Naive thymus-derived CD4-positive, alpha-beta T cell (primary cell): ENCODE measurements at regions not wholly inside any gene's neighbourhood (a gene's known extent, or its start where the extent isn't known, plus 50 kb on each side); places are given as distances from the start of the nearest gene placed in this dataset.

Experiments
- ATAC-seq: fragments of 150-1000 bp; cut with Tn5 transposase; 2 replicates; pipeline ENCODE4 v1.10.0; 2021; ENCODE audit warnings: mild to moderate bottlenecking, moderate library complexity
- CTCF ChIA-PET: fragments of 350-600 bp; sonication (Branson Sonifier 250); formaldehyde crosslinking; loops from one replicate; lab custom pipeline; 2021; ENCODE audit warnings: antibody characterized with exemption; lab: Charles Lee
- POLR2A ChIA-PET: fragments of 350-600 bp; sonication (Branson Sonifier 250); formaldehyde crosslinking; loops from one replicate; lab custom pipeline; 2021; ENCODE audit warnings: antibody characterized with exemption, inconsistent platforms; lab: Charles Lee
- DNase-seq, 9 donors: peaks; one replicate each; pipeline versions ENCODE4 v3.0.0 to v3.0.0-alpha.2; 2020 to 2022; ENCODE audit warnings: mixed read lengths in 1 of 9
- H3K27ac ChIP-seq: one replicate; pipeline ENCODE4 v1.7.0; 2013; ENCODE audit warnings: mild to moderate bottlenecking, low read depth, low read length, moderate library complexity
- H3K27me3 ChIP-seq, 2 donors: one replicate each; pipeline ENCODE4 v1.7.0; 2013; ENCODE audit warnings: low read length in 2 of 2, mild to moderate bottlenecking in 2 of 2, moderate library complexity in 2 of 2; ENCODE audit not compliant: control insufficient read depth in 2 of 2, insufficient read depth in 2 of 2
- H3K36me3 ChIP-seq, 3 experiments: 1 replicate in 2 of 3; 2 replicates in 1 of 3; pipeline ENCODE4 v1.7.0; 2013; ENCODE audit warnings: low read length in 3 of 3, mild to moderate bottlenecking in 3 of 3, moderate library complexity in 1 of 3; ENCODE audit not compliant: insufficient read depth in 3 of 3, control insufficient read depth in 2 of 3
- H3K4me1 ChIP-seq, 2 donors: one replicate each; pipeline ENCODE4 v1.7.0; 2013; ENCODE audit warnings: low read length in 2 of 2, mild to moderate bottlenecking in 2 of 2, moderate library complexity in 1 of 2; ENCODE audit not compliant: control insufficient read depth in 2 of 2, insufficient read depth in 2 of 2
- H3K4me3 ChIP-seq: 2 replicates; pipeline ENCODE4 v1.7.0; 2013; ENCODE audit warnings: mild to moderate bottlenecking, low read length
- H3K9me3 ChIP-seq, 3 experiments: 1 replicate in 2 of 3; 2 replicates in 1 of 3; pipeline ENCODE4 v1.7.0; 2013; ENCODE audit warnings: low read length in 3 of 3; ENCODE audit not compliant: control insufficient read depth in 2 of 3
- H3K27ac Mint-ChIP-seq, 9 donors: one replicate each; pipeline ENCODE4 v1.8.0; 2020 to 2022; ENCODE audit warnings: mixed read lengths in 9 of 9, mild to moderate bottlenecking in 8 of 9, moderate library complexity in 5 of 9, inconsistent platforms in 2 of 9
- H3K27me3 Mint-ChIP-seq, 5 donors: one replicate each; pipeline ENCODE4 v1.8.0; 2021 to 2022; ENCODE audit warnings: mixed read lengths in 5 of 5, mild to moderate bottlenecking in 1 of 5
- H3K36me3 Mint-ChIP-seq, 5 donors: one replicate each; pipeline ENCODE4 v1.8.0; 2020 to 2022; ENCODE audit warnings: mixed read lengths in 5 of 5, mild to moderate bottlenecking in 3 of 5, inconsistent platforms in 1 of 5
- H3K4me1 Mint-ChIP-seq, 7 donors: one replicate each; pipeline ENCODE4 v1.8.0; 2020 to 2022; ENCODE audit warnings: mixed read lengths in 7 of 7, mild to moderate bottlenecking in 3 of 7, inconsistent platforms in 1 of 7
- H3K4me3 Mint-ChIP-seq, 10 donors: one replicate each; pipeline ENCODE4 v1.8.0; 2020 to 2022; ENCODE audit warnings: mild to moderate bottlenecking in 10 of 10, mixed read lengths in 10 of 10, moderate library complexity in 6 of 10, inconsistent platforms in 2 of 10
- H3K9me3 Mint-ChIP-seq, 11 donors: one replicate each; pipeline ENCODE4 v1.8.0; 2020 to 2022; ENCODE audit warnings: mixed read lengths in 11 of 11, mild to moderate bottlenecking in 4 of 11, inconsistent platforms in 1 of 11, moderate library complexity in 1 of 11
- intact Hi-C, 2 donors: fragments of 100-400 bp; cut with micrococcal nuclease; formaldehyde crosslinking; loops; one replicate each; pipeline ENCODE4 v1.15.1; 2023

DNA sequence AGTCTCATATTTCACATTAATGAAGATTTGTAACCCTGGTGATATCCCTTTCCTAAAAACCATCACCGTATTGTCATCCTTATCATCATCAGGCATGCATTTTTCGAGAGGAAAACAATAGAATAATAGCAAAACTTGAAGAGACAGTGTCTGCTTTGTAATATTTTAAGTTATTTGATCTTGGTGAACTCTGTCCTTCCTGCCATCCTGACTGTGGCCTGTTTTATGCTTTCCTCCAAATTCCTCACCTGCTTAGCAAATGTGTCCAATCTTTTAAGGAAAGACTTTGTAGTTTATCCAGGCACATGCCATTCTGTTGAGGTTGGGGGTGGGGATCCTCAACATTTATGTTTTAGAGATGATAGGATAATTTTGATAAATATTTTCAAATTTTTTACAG lies 306.1 kb upstream of the COL8A1 start:
- no peak overlapping the region for H3K4me3 ChIP-seq
- intact Hi-C loops, result no loop called here
- no peaks in the 10 kb centered on the region for H3K36me3 ChIP-seq
- Mint-ChIP-seq H3K4me1 (no peaks in the 10 kb centered on the region), H3K9me3 (peaks cover 0 to 8% (median 0%) of the 10 kb centered on the region in 11 donors), H3K4me3 (no peak overlapping the region), H3K27ac (no peak overlapping the region), H3K36me3 (no peaks in the 10 kb centered on the region), H3K27me3 (no peaks in the 10 kb centered on the region)
- no peak overlapping the region for H3K27ac ChIP-seq
- no peaks in the 10 kb centered on the region for H3K27me3 ChIP-seq
- H3K9me3 ChIP-seq, result no peaks in the 10 kb centered on the region
- POLR2A ChIA-PET, result no interaction called here
- no peaks in the 10 kb centered on the region for H3K4me1 ChIP-seq
- no peak for DNase-seq
- CTCF ChIA-PET, result no interaction called here
- ATAC-seq, result no peak

DNA sequence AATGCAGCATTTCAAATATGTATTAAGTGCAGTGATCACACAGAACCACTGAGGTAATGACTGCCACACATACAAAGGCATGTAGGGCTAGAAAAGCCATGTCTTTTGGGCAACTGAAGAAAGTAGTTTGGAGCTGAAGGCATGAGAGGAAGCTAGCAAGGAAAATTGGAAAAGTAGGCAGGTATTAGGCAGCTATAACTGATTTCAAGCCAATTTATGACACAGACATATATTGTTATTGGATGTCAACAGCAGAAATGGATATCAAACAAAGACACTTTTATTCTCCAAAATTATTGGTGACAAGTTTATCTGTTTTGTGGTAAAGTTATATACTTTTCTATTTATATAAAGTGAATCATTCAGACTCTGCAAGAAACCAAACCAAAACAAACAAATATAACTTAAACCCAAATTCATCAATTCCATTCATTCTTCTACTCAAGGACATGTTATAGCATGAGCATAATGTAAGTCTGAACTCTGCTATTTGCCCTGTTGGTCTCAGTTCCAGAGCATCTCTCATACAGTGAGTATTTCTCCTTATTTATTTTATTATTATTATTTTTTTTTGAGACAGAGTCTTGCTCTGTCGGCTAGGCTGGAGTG lies 307.4 kb upstream of the COL8A1 start:
- intact Hi-C loops, result no loop called here
- ChIA-PET CTCF (no interaction called here), POLR2A (no interaction called here)
- no peaks in the 10 kb centered on the region for H3K36me3 ChIP-seq
- H3K27me3 Mint-ChIP-seq, result no peaks in the 10 kb centered on the region
- no peak overlapping the region for H3K4me3 Mint-ChIP-seq
- peaks cover 0 to 4% (median 0%) of the 10 kb centered on the region in 11 donors for H3K9me3 Mint-ChIP-seq
- DNase-seq (no peak), ATAC-seq (no peak)
- H3K27me3 ChIP-seq, result no peaks in the 10 kb centered on the region
- H3K9me3 ChIP-seq, result no peaks in the 10 kb centered on the region
- no peaks in the 10 kb centered on the region for H3K4me1 ChIP-seq
- no peaks in the 10 kb centered on the region for H3K36me3 Mint-ChIP-seq
- no peak overlapping the region for H3K27ac ChIP-seq
- no peak overlapping the region for H3K4me3 ChIP-seq
- H3K27ac Mint-ChIP-seq, result no peak overlapping the region
- H3K4me1 Mint-ChIP-seq, result no peaks in the 10 kb centered on the region

DNA sequence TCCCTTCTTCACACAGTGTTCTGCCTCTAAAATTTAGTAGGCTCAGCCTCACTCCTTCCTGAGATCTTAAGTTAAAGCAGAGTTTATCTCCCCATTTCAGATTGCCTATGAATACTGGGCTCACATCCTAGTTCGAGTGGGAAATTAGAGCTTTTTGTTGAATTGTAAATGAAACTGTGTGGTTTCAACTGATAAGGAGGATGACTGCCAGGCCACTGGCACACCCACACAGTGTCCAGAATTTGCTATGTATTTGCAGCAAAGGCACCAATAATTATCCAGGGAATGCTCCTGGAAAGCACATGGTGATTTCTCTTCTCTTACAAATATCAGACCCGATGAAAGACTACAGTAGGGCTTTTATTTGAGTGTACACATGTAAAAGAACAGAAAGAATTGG lies 308.1 kb upstream of the COL8A1 start:
- no peaks in the 10 kb centered on the region for H3K36me3 Mint-ChIP-seq
- no peak for ATAC-seq
- no peak overlapping the region for H3K27ac Mint-ChIP-seq
- DNase-seq, result no peak
- Histone ChIP-seq H3K4me3 (no peak overlapping the region), H3K27ac (no peak overlapping the region), H3K27me3 (no peaks in the 10 kb centered on the region), H3K4me1 (no peaks in the 10 kb centered on the region), H3K36me3 (no peaks in the 10 kb centered on the region), H3K9me3 (no peaks in the 10 kb centered on the region)
- no peak overlapping the region for H3K4me3 Mint-ChIP-seq
- CTCF ChIA-PET, result no interaction called here
- POLR2A ChIA-PET, result no interaction called here
- H3K27me3 Mint-ChIP-seq, result no peaks in the 10 kb centered on the region
- intact Hi-C loops, result no loop called here
- H3K4me1 Mint-ChIP-seq, result no peaks in the 10 kb centered on the region
- peaks cover 0 to 4% (median 0%) of the 10 kb centered on the region in 11 donors for H3K9me3 Mint-ChIP-seq

DNA sequence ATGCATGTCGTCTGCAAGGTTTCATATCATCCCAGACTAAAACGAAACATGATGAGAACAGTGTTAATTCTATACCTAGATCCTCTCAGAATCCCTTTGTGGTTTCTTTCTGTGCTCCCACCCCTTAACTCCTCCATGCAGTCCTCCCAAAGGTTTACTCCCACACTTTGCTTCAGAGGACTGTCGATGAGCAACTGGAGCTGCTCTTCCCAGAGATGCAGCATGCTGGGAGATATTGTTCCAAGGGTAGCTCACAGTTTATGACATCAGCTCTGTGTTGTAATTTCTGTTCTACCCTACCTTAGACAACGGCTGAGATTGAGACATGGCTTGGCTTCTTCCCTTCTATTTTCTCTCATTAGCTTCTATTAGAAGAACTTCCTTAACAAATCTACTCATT lies 313.0 kb upstream of the COL8A1 start:
- Histone ChIP-seq H3K4me3 (no peak overlapping the region), H3K36me3 (no peaks in the 10 kb centered on the region), H3K9me3 (no peaks in the 10 kb centered on the region), H3K27ac (no peak overlapping the region), H3K27me3 (no peaks in the 10 kb centered on the region), H3K4me1 (no peaks in the 10 kb centered on the region)
- ATAC-seq (no peak), DNase-seq (no peak)
- intact Hi-C loops, result no loop called here
- POLR2A ChIA-PET, result no interaction called here
- H3K27ac Mint-ChIP-seq, result no peak overlapping the region
- no peaks in the 10 kb centered on the region for H3K4me1 Mint-ChIP-seq
- CTCF ChIA-PET, result no interaction called here
- H3K4me3 Mint-ChIP-seq, result no peak overlapping the region
- H3K36me3 Mint-ChIP-seq, result no peaks in the 10 kb centered on the region
- H3K27me3 Mint-ChIP-seq, result no peaks in the 10 kb centered on the region
- H3K9me3 Mint-ChIP-seq, result peaks cover 0 to 4% (median 0%) of the 10 kb centered on the region in 11 donors

DNA sequence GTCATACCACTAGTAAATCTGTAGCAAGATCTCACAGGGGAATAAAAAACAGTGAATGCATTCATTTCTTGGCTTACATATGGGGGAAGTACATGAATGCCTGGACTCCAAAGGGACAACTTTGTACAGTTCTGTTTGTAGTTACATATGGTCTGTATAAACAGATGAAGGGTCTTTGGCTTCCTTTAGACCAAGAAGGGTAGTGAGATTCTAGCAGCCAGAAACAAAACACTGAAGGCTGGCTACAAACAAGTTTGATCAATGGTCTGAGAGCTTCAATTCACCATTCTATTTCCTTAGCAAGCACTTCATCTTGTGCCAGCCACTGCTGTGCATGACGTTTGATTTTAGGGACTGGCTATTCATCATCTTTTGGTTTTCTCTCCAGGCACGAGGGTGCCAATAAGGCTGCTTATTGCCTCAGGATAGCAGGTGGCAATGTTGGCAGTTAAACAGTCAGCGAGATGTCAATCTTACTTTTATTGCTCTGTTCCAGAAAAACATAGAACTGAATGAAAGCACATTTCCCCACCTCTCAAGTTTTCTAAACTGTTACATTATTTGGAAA lies 313.7 kb upstream of the COL8A1 start:
- no peaks in the 10 kb centered on the region for H3K36me3 ChIP-seq
- no peak overlapping the region for H3K27ac ChIP-seq
- H3K4me1 ChIP-seq, result no peaks in the 10 kb centered on the region
- CTCF ChIA-PET, result no interaction called here
- no peaks in the 10 kb centered on the region for H3K27me3 Mint-ChIP-seq
- no peak for DNase-seq
- no peak overlapping the region for H3K27ac Mint-ChIP-seq
- H3K9me3 Mint-ChIP-seq, result peaks cover 0 to 4% (median 0%) of the 10 kb centered on the region in 11 donors
- no peaks in the 10 kb centered on the region for H3K27me3 ChIP-seq
- no peaks in the 10 kb centered on the region for H3K9me3 ChIP-seq
- H3K36me3 Mint-ChIP-seq, result no peaks in the 10 kb centered on the region
- ATAC-seq, result no peak
- POLR2A ChIA-PET, result no interaction called here
- H3K4me3 Mint-ChIP-seq, result no peak overlapping the region
- no peaks in the 10 kb centered on the region for H3K4me1 Mint-ChIP-seq
- intact Hi-C loops, result no loop called here
- no peak overlapping the region for H3K4me3 ChIP-seq

DNA sequence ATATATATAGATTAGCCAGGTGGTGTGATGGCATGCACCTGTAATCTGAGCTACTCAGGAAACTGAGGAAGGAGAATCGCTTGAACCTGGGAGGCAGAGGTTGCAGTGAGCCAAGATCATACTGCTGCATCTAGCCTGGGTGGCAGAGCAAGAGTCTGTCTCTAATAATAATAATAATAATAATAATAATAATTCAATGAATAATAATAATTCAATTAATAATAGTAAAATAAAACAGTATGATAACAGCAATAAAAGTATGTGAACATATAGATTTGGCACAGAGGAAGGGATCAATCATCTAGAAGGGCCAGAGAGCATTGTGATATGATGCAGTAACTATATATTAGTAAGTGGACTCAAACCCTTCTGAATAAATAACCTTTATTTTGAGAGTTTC lies 314.5 kb upstream of the COL8A1 start:
- intact Hi-C loops, result no loop called here
- ATAC-seq, result no peak
- CTCF ChIA-PET, result no interaction called here

DNA sequence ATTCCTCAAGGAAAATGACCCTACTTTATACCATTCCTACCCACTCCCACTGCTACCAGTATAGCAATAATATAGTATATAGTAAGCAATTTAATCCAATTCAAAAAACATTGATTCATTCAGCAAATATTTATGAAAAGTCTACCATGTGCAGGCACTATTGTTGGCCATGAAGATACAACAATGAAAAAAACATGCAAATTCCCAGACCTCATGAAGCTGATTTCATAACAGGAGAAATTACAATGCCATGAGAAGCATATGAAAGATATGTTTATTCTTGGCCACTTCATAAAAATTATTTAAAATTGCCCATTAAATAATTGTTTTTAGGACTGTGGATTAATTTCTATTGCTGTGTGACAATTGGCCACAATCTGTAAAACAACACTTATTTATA lies 315.8 kb upstream of the COL8A1 start:
- H3K27me3 ChIP-seq, result no peaks in the 10 kb centered on the region
- no peaks in the 10 kb centered on the region for H3K27me3 Mint-ChIP-seq
- DNase-seq (no peak), ATAC-seq (no peak)
- no peaks in the 10 kb centered on the region for H3K4me1 Mint-ChIP-seq
- CTCF ChIA-PET, result no interaction called here
- POLR2A ChIA-PET, result no interaction called here
- no peaks in the 10 kb centered on the region for H3K9me3 ChIP-seq
- H3K27ac Mint-ChIP-seq, result no peak overlapping the region
- no peak overlapping the region for H3K4me3 Mint-ChIP-seq
- no peak overlapping the region for H3K27ac ChIP-seq
- H3K36me3 Mint-ChIP-seq, result no peaks in the 10 kb centered on the region
- H3K4me3 ChIP-seq, result no peak overlapping the region
- H3K4me1 ChIP-seq, result no peaks in the 10 kb centered on the region
- no peaks in the 10 kb centered on the region for H3K36me3 ChIP-seq
- intact Hi-C loops, result no loop called here
- H3K9me3 Mint-ChIP-seq, result peaks cover 0 to 4% (median 0%) of the 10 kb centered on the region in 11 donors

More for the DNA sequence above, 314.5 kb upstream of the COL8A1 start:
- Mint-ChIP-seq H3K27ac (no peak overlapping the region), H3K4me3 (no peak overlapping the region), H3K27me3 (no peaks in the 10 kb centered on the region), H3K36me3 (no peaks in the 10 kb centered on the region), H3K9me3 (peaks cover 0 to 4% (median 0%) of the 10 kb centered on the region in 11 donors), H3K4me1 (no peaks in the 10 kb centered on the region)
- no peak overlapping the region for H3K4me3 ChIP-seq
- POLR2A ChIA-PET, result no interaction called here
- no peaks in the 10 kb centered on the region for H3K4me1 ChIP-seq
- no peaks in the 10 kb centered on the region for H3K9me3 ChIP-seq
- no peaks in the 10 kb centered on the region for H3K27me3 ChIP-seq
- no peak overlapping the region for H3K27ac ChIP-seq
- no peaks in the 10 kb centered on the region for H3K36me3 ChIP-seq
- no peak for DNase-seq
